ENCODE measurements at regions not wholly inside any gene's neighbourhood (a gene's known extent, or its start where the extent isn't known, plus 50 kb on each side); places are given as distances from the start of the nearest gene placed in this dataset.

GRCh38 chr1:5451671-5452070 is 540.6 kb downstream of the NPHP4 start:
- TF ChIP-seq POLR2A (IDR thresholded peaks at IDR 0.05) (no peak), CTCF (IDR thresholded peaks at IDR 0.05) (no peak)
